GM19240 (cell line): ENCODE measurements at regions not wholly inside any gene's neighbourhood (a gene's known extent, or its start where the extent isn't known, plus 50 kb on each side); places are given as distances from the start of the nearest gene placed in this dataset.
"Not testable (repeated sequence)": the region's sequence is repeated elsewhere in the genome, so short reads cannot be mapped to it uniquely, and the experiment has no call there.

Experiments
- DNase-seq: peaks from one replicate; pipeline ENCODE4 v3.0.0; 2011; ENCODE audit warnings: low spot score; ENCODE audit not compliant: insufficient read length

- DNase-seq = no peak
Measured at GRCh38 chr6:93183531-93183972, 235.8 kb downstream of the EPHA7 start.

DNA sequence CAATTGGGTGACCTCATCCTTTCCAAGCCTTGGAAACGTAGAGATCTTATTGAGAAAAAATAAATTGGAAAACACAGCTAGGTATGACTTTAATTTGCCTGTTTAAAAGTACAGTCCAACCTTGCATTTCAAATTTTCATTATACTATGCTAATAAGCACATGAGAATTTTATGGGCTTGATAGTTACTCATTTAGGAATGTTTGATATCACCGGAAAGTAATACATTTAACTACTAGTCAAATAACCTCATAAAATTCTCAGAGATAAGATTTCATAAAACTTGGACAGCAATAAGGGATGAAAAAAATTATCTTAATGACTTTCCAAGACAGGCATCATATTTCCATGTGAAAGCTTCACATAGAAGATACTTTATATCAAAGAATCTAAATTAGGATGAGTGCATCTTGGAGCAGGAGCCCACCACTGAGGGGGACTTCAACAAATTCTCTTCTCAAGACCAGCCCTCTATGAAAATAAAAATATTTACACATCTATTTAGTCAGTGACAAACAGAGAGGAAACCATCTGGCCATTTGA is 236.3 kb downstream of the EPHA7 start:
- no peak for DNase-seq

DNA sequence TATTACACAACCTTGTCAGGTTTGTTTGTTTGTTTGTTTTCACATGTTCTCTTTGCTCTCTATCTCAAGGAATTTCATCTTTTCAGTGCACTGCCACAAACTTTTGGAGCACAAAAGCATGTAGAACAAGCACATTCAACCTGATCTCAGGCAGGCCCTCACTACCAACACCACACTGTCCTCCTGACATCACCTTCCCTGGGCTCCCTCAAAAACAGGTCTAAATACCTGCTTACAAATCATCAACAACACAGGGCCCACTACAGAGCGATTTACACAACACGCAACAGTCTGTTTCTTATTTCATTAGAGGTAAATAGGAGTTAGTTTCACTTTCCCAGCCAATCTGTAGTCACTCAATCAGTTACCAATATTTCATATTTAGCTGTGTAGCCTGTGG is 241.4 kb downstream of the EPHA7 start:
- DNase-seq = no peak

DNA sequence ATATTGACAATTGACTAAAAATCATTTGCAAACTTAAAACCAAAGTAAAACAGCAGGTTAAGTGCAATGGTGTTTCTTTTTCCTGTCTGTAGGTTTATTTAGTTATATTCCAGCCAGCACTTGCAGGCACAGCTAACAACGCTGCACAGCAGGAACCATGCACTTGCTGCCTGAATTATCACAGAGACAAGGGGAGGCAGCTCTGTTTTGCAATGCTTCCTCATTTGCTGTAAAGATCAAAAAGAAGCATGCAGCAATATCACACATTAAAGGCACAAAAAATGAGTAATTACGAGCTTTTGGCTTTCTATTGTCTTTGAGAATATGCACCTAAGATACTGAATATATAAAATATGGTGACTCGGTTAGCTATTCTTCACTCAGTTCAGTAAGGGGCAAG is 241.9 kb downstream of the EPHA7 start:
- no peak for DNase-seq

DNA sequence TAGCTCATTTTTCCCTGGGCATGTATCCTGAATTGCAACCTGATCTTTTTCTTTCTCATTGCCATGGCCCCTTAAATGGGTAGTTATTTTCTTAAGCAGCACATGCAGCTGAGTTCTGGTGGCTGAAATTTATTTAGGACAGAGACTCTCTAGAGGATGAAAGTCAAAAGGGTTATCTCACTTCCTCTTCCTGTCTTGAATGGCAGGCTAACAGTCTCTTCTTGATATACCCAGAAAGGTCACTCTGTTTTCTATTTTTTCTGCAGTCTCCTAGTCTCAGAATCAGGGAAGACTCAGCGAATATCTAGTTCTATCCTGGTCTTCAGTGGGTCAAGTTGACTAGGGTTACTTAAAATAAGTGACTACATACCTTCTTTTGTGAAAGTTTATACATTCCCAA is 243.3 kb downstream of the EPHA7 start:
- DNase-seq = no peak

GRCh38 chr6:93173573-93173972 is 245.8 kb downstream of the EPHA7 start:
- DNase-seq = not testable (repeated sequence)

GRCh38 chr6:93165850-93166430 is 253.4 kb downstream of the EPHA7 start:
- DNase-seq = no peak

GRCh38 chr6:93164781-93165180 is 254.6 kb downstream of the EPHA7 start:
- no peak for DNase-seq

GRCh38 chr6:93163146-93163545 is 256.2 kb downstream of the EPHA7 start:
- no peak for DNase-seq

DNA sequence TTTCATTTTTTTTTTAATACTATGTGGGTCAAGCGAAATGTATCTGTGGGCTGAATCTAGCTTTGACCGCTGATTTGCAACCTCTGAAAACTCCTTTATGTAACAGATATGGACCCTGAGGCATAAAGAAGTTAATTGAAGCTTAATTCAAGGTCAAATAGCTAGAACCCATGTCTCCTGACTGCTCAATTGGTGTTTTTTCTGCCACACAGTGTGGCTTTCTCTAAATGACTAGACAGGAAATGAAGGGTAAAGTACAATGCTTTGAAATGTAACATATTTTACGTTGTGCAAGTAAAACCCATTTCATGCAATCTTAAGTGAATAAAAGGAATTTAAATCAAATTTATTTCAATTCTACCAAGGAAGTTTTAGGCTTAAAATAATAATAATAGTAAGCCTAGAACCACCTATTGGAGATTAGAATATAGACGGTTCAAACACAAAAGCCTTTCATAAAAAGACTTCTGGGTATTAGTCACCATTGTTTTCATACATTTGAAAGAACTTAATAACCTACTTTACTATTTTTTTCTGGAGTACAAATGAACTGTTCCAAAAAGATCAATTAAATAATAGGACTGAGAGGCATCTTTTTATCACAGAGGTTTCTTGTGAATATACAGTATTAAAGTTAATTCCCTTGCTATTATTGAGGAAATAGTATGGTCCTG is 279.8 kb downstream of the EPHA7 start:
- no peak for DNase-seq

DNA sequence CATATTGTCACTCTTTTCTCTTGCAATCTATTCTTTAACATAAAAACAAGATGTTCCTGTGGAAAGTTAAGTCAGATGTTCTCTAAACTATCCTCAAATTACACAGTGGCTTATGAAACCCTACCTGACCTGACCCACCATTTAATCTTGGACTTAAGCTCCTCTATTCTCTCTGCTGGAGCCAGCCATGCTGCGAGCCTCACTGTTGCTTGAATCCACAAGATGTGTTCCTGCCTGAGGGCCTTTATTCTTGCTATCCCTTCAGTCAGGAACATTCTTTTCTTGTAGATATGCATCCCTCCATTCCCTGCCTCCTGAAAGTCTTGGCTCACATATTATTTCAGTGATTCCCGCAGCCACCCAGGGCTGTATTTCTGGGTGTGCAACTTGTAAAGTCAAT is 283.2 kb downstream of the EPHA7 start:
- DNase-seq = no peak

DNA sequence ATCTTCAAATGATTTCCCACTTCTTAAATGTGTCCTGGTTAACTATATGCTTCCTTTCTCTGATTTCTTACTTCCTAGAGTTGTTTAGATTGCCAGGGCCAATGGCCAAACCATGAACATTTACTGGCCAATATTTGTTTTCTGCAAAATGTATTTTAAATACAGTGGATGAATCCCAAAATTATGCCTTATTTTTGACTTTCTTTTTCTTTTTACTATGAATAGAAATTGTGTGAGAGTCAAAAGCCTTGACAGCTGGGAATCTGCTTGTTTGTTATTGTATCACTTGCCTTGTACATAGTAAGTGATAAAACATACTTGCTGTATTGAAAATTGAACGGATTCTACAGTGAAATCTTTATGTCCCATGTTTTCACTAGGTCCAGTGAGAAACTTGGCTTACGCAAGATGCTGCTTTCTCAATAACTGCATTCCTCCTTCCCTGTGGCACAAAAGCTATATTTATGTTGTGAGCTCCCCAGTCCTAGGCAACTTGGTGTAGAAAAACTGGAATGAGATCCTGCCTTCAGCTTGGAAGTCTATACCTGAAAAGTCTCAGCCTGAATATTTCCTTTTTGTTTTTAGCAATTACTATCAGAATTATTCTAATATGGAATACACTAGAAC is 295.2 kb downstream of the EPHA7 start:
- DNase-seq = no peak

DNA sequence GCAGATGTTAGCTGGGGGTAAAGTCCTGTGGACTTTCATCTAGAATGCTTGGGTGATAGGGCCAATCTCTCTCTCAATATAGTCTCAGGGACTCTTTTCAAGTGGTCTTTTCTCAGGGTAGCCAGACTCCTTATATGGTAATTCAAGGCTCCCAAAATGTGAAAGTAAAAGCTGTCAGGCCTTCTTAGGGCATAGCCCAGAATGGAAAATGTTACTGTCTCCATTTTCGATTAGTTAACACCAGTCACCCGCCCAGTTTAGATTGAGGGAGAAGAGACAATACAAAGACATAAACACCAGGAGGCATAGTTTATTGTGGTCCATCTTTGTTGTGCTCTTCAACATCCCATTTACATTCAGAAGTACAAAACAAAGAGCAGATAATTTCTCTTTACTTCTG is 295.8 kb downstream of the EPHA7 start:
- DNase-seq = no peak

DNA sequence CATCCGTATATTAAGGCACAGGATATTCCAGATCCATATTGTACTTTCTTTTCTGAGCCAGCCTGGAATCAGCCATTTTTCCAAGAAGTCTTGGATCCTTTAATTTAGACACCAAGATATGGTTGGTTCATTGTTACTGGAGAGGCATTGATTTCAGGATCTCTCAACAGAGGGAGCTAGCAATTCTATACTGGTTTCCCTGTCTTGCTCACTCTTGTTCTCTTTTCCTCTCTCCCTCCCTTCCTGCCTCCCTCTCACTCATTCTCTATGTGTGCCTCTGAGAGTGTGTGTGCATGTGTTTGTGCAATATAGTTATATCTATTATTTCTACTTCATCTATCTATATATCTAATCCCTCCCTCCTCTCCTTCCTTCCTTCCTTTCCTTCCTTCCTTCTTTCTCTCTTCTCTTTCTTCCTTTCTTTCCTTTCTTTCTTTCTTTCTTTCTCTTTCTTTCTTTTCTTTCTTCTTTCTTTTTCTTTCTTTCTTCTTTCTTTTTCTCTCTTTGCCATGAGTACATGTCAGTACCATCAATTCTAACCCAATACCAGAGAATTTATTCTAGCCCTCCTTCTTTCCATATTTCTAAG is 299.1 kb downstream of the EPHA7 start:
- no peak for DNase-seq

DNA sequence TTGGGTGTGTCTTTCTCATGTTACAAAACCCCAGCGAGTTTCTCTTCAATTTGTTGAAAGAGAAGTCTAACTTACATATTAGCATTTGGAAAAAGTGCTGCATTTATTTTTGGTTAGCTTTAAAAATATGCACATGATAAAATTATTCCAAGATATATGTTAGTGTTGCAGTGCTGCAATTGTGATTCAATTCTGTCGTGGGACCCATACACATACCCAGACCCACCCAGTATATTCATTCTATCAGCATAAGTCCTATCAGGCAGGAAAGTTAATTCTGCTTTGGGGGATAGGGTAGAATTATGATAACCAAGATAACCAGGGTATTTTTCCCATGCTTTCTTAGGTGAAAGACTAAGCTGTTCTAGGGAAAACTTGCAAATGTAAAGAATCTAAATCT is 313.5 kb downstream of the EPHA7 start:
- DNase-seq = no peak

GRCh38 chr6:93105017-93105416 is 314.3 kb downstream of the EPHA7 start:
- DNase-seq = no peak

- DNase-seq = no peak
Measured at GRCh38 chr6:93104195-93104817, 315.1 kb downstream of the EPHA7 start.

DNA sequence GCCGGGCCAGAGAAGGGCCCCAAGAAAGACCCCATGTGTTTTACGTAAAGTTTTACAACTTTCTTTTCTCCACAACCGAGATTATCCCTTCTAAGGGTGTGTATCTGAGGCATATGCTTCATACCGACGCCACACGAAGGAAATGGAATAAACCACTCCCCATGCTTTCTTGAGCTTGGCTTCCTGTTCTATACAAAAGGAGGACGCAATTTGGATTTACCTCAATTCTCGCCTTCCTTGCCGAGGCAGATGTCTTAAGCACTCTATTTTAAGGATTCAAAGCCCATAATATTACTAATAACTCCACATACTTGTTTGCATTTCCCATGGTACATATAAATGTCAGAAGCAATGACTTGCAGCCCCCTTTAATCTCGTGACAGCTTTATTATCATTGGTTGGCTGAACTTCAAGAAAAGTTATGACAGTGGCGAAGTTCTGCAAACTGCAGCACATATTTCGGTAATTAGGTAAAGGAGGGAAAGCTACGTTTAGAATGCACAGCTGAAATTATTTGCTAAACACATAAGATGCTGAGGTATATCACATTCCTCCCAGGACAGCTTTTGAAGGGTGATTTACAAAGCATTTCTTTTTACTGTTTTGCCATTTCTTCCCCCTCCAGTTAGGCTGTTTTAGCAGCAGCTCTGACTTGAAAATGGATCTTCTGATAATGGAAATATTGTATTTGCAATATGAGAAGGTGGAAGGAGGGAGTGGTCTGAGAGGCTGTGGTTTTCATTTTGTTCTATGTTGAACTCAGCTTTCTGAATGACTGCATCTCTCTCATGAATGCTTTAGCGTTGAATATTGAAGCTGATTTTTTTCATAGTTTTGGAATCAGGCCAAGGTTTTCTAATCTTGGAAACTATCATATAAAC is 330.5 kb downstream of the EPHA7 start:
- DNase-seq = no peak

DNA sequence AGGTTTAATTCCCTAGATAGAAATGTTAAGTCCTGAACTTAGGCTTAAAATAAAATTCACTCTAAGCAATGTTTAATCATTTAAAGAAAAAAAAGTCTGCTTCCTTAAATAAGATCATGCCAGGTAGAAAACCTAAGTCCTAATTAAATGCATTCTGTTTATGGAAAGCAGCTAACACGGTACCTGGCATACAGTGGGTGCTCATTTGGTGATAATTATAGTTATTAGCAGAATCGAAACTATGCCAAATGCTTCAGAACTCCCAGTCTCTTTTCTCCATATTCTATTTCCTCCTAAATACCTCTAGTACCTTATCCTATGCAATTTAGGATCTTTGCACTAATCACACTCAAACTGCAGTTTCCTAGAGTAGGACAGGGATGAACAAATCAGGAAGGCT is 331.8 kb downstream of the EPHA7 start:
- DNase-seq = no peak

DNA sequence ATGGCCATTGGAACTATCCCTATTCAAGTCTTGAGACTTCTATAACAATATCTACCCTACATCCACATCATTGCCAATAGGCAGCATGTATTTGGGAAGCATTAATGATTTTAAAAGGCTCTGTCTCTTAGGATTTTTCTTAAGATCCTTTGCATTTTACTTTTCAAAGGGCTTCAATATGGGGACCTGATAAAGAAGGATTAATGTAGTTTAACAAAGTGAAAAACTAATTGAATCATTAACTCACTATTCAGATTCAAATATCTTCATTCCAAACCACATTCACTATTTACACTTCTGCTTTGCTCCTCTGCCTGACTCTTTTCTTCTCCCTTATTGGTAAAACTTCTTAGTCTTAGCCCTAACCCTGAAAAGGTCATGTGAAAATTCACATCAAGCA is 333.0 kb downstream of the EPHA7 start:
- no peak for DNase-seq
